NCI-H1105 treated with DMSO at 0.1 percent for 48 hours (cell line): ENCODE measurements at regions not wholly inside any gene's neighbourhood (a gene's known extent, or its start where the extent isn't known, plus 50 kb on each side); places are given as distances from the start of the nearest gene placed in this dataset.
A peak's percentile ranks its signal among the peaks of the same experiment; 100 is the strongest.
"Not testable (repeated sequence)": the region's sequence is repeated elsewhere in the genome, so short reads cannot be mapped to it uniquely, and the experiment has no call there.

Source experiments
- DNase-seq: peaks from one replicate; lab custom pipeline; 2025; lab: John Stamatoyannopoulos, UW

DNA sequence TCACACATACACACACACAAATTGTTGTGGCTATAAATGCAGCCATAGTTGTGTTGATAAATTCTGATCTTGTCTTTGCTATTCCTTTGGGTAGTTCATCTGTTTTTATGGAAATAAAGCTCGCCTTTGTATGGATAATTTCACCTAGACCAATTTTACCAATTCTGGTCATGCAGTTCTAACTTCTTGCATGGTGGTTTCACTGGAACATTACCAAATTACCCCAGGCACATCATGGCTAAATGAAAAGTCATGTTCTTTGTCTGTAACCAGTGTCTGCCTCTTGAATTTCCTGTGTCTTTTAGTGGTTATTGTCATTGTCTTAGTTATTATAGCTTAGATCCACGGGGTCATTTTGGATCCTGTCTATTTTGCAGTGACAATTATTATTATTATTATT is 50.3 kb upstream of the TMC1 start:
- DNase-seq: no peak

GRCh38 chr9:72467766-72468738 is 53.4 kb upstream of the TMC1 start:
- no peak for DNase-seq

GRCh38 chr9:72465593-72465984 is 55.8 kb upstream of the TMC1 start:
- no peak for DNase-seq

DNA sequence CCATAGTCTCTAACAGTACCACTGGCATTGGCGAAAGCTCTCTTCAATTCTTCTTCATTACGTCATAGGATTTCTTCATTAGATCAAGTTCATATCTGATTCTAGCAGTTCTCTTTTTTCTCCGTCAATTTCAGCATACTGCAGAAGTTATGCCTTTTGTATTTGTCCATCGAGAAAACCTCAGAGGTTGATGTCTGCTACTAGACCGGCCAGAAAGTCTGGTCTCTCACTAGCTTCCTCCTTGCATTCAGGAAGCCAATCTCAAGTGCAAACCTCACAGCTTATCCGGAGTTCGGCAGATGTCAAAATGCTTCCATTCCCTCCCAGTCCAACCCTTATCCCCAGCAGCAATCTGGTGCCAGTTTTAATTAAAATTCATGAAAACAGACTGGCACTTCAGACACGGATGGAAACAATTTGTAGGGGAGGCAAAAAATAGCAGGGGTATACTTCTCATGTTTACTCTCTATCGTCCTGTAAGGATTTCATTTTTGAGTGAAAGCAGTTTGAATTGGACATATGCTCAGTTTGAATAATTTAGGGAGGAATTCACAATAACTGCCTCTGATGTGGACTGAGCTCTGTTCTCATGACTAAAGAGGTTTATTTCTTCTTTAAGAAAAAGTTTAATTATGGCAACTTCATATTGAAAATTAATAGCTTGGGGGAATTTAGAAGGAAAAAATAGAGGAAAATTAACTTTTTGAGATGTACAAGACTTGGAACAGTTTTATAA is 56.4 kb upstream of the TMC1 start:
- DNase-seq: no peak

DNA sequence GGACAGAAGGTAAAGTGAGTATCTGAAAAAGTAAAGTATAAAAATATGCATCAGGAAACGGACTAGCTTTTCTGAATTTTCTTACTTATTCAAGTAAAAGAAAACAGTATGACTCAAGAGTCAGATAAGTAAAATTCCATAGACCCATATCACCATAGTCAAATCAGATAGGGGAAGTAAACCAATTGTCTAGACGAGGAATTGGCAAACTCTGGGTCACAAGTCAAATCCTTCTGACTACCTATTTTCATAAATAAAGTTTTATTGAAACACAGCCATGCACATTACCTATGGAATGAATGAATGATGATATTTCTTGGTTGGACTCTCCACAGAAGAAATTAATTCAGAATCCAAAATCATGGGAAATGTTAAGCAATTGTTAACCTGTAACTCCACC is 59.1 kb upstream of the TMC1 start:
- no peak for DNase-seq

GRCh38 chr9:72460342-72461312 is 60.8 kb upstream of the TMC1 start:
- no peak for DNase-seq

- no peak for DNase-seq
These were observed 62.1 kb upstream of the TMC1 start for GRCh38 chr9:72459308-72459707.

DNA sequence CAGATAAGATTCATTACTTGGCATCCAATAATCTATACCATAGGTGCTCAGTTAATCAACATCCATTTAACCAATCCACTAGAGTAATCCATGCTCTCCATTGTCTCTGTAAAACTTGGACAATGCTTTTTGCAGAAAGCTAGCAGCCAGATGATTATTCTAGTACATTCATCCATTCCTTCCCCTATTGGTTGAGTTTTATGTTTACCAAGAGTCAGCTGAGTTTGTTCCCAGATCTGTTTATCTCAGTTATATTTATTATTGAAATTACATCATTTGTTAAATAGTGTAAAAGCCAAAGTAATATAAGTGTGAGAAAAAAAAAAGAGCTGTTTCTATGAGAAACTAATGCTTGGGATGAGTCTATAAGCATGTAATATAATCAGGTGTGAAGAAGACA is 63.3 kb upstream of the TMC1 start:
- DNase-seq: no peak

DNA sequence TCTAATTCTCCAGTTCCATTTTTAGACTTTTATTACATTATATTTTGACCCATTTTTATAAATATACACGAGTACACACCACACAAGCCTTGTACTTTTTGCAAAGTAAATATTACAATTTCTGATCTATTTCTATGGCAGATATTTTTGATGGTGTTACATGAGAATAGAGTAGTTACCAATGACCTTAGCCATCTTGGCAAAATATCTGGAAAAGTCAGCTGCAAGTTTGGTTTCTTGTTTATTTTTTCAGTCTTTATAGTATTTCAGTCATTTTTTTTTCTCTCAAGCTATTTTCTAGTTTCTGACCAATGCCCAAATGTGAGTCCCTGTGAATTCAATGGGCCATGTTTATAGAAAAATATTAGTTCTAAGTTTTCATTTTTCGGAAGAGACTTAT is 64.0 kb upstream of the TMC1 start:
- DNase-seq: no peak

GRCh38 chr9:72454871-72455491 is 66.4 kb upstream of the TMC1 start:
- peak; percentile 3 for DNase-seq

GRCh38 chr9:72453797-72454196 is 67.6 kb upstream of the TMC1 start:
- no peak for DNase-seq

GRCh38 chr9:72446241-72446640 is 75.2 kb upstream of the TMC1 start:
- not testable (repeated sequence) for DNase-seq

DNA sequence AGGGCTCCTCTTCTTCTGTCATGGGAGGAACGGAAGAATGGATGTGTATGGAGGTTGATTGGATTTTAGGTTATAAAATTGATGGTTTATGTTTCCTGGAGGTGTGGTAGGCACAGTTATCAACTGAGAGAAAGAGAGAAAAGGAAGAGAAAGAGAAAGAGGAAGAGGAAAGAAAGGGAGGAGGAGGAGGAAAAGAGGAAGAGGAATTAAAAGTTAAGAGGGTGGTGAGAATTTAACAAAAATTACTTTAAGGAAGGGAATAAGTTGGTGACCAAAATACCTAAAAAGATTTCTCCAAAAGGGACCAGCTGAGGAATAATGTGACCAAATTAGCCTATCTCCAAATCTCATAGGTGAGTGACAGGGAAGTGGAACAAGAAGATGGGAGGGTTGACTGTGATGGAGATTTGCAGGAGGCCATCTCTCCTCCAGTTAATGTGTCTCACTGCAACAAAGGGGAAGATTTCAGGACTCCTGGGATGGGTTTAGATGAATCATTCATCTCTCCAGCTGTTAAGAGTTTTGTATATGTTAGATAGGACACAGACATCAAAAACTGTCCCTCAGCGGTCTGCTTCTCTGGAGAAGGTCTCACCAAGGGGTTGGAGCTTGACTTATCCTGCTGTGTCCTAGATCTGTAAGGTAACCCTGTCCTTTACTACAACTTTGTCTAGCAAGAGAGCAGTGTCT is 76.0 kb upstream of the TMC1 start:
- DNase-seq: no peak

DNA sequence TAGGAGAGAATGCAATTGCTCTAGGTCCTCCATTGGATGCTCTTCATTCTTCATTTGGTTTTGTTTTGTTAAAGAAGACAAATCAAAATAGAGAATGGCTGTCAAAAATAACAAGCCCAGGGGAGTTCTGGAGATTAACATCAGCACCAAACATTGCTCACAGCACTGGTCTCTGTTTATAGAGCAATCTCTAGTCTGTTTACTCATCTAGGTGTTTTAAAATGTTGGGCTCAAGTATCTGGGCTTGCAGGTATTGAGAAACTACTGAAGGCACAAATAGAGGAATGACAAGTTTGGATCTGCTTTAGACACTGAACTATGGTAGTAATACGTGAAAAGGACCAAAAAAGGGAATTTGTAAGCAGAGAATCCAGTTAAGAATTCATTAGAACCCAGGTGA is 77.0 kb upstream of the TMC1 start:
- no peak for DNase-seq

GRCh38 chr9:72443855-72444254 is 77.6 kb upstream of the TMC1 start:
- DNase-seq: no peak

DNA sequence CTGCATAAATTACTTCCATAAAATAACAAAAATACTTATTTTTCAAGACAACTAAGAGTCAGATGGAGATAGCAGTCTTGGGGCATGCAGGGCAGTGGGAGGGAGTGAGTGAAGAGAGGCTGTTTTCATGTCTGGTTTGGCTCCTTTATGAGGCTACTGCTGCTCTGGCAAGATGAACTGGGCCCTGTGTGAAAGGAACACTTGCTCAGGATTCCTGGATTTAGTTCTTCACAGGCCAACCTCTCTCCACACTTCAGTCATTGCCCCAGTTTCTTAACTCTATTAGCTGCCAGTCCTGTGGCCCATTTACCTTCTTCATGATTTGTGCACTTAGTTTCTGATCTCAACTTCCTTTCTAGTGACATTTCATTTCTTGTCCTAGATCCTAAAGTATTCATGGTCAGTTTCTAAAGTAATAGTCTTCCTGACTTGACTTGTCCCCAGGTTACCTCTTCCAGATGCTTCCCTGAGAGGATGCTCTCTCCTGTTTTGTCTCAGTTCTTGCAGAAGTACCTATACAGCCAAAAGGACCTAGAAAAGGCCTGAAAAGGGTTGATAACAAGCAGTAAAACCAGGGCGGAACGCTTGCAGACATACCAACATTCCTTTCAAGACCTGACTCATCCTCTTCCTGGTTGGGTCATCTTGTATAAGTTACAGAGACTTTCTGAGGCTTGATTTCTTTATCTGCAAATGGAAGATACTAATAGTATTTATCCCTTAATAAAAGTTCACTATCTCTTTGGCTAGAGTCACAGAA is 77.0 kb upstream of the ZFAND5 start:
- no peak for DNase-seq

DNA sequence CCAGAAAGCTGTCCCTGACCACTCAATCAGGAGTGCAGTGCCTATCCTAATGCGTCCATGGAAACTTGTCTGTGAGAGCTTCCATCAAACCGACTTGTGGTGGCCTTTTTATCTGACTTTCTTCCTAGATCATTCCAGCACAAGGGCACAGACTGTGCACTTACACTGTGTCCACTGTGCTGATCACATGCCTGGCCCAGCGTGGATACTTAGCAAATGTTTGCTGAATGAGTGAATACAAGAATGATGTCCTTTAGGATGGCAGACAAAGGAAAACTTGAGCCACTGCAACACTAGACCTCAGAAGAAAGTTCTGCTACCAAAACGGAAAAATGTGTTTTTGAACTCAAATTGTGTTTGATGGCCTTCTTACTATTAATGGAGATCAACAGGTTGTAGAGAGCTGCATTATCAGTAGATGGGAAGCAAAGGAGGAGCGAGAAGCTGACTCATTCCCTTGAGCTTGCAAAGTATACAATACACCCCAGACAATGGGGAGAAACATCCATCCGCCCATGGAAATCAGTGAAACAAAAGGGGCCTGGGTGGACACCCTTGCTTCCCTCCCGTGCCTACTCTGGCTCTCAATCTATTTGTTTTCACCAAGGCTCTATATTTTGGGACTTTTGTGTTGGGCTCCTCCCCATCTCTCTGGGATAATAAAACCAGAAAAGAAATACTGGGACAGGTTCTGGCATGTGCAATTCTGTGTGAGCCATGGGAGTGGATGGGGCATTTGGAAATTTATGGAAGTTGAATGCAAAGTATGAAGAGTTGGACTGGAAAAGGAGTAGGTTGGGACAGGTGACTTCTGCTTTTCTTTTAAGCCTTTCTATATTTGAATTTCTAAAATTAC is 76.2 kb upstream of the ZFAND5 start:
- DNase-seq: no peak

DNA sequence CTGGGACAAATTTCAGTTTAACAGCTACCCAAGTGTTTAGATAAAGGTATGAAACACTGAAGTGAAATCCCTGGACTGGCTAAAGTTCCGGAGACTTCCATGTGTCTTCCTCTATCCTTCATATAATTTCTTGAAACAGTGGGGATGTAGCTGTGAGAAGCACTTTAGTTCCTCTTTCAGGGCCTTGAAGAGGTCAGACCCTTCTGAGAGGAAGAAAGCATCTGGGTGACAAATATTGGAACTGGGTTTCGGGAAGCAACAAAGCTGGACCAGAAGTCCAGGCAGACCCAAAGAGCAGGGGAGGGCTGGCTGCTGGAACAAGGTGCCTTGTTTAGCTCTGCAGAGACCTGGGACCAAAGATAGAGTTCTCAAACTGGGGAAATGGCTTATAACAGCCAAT is 75.4 kb upstream of the ZFAND5 start:
- DNase-seq: no peak

GRCh38 chr9:72433616-72434267 is 68.7 kb upstream of the ZFAND5 start:
- not testable (repeated sequence) for DNase-seq
